ENCODE measurements at regions not wholly inside any gene's neighbourhood (a gene's known extent, or its start where the extent isn't known, plus 50 kb on each side); places are given as distances from the start of the nearest gene placed in this dataset.

DNA sequence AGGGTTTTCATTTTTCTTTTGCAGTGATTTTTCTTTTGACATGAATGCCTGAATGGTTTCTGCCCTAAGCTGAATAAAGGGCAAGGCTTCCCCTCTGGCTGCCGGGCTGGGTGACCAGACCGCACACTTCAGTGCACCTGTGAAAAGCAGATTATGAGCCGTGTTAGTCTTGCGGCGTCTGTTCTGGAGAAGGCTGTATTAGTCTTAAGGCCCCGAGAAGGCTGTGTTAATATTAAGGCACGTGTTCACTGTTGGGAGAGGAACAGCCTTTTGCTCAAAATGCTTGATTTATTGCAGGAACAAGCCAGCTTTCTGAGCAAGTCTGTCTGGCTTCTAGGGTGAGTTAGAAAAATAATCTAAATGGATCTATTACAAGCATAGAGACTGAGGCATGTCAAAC lies 54.7 kb upstream of the DNAH14 start:
- no peaks in the 10 kb centered on the region for H3K9me3 ChIP-seq (replicated peaks in 1 of 2; ENCODE audit: control insufficient read depth in 1 of 2, insufficient read depth in 1 of 2, low read length in 2 of 2)
- TF ChIP-seq, protein P1, sequence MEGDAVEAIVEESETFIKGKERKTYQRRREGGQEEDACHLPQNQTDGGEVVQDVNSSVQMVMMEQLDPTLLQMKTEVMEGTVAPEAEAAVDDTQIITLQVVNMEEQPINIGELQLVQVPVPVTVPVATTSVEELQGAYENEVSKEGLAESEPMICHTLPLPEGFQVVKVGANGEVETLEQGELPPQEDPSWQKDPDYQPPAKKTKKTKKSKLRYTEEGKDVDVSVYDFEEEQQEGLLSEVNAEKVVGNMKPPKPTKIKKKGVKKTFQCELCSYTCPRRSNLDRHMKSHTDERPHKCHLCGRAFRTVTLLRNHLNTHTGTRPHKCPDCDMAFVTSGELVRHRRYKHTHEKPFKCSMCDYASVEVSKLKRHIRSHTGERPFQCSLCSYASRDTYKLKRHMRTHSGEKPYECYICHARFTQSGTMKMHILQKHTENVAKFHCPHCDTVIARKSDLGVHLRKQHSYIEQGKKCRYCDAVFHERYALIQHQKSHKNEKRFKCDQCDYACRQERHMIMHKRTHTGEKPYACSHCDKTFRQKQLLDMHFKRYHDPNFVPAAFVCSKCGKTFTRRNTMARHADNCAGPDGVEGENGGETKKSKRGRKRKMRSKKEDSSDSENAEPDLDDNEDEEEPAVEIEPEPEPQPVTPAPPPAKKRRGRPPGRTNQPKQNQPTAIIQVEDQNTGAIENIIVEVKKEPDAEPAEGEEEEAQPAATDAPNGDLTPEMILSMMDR (IDR thresholded peaks at IDR 0.05) = no peak
- Mint-ChIP-seq H3K27ac (no peak overlapping the region), H3K9me3 (peaks cover 0 to 3% (median 0%) of the 10 kb centered on the region in 7 donors), H3K27me3 (ENCODE audit: low read depth in 3 of 3) (peaks cover 2 to 12% (median 9%) of the 10 kb centered on the region in 3 donors), H3K4me1 (no peaks in the 10 kb centered on the region), H3K4me3 (no peak overlapping the region), H3K36me3 (no peaks in the 10 kb centered on the region)
- no peak overlapping the region for H3K4me2 ChIP-seq (replicated peaks; ENCODE audit: extremely low read depth, low read length, poor library complexity, severe bottlenecking)
- no peaks in the 10 kb centered on the region for H3K4me1 ChIP-seq (ENCODE audit: control insufficient read depth in 1 of 2, insufficient read depth in 2 of 2, low read length in 2 of 2)
- no peaks in the 10 kb centered on the region for H3K79me2 ChIP-seq (ENCODE audit: insufficient read depth, low read length)
- no peaks in the 10 kb centered on the region for H4K20me1 ChIP-seq (ENCODE audit: insufficient read depth, low read length)
- H2AFZ ChIP-seq (ENCODE audit: insufficient read depth, low read depth, low read length, poor library complexity, severe bottlenecking) = no peak overlapping the region
- peaks cover 0 to 10% of the 10 kb centered on the region in 2 donors for H3K27me3 ChIP-seq (ENCODE audit: control insufficient read depth in 2 of 2, insufficient read depth in 2 of 2, low read length in 2 of 2)
- 13% methylated on average over 6 of the region's 7 CpGs for WGBS (ENCODE audit: insufficient coverage)
- no peak overlapping the region for H3K27ac ChIP-seq (ENCODE audit: low read depth in 1 of 2, low read length in 2 of 2)
- no peak for DNase-seq
- intact Hi-C loops (cut with micrococcal nuclease) = no loop called here
- no peaks in the 10 kb centered on the region for H3K36me3 ChIP-seq (replicated peaks in 1 of 2; ENCODE audit: control insufficient read depth in 1 of 2, insufficient read depth in 2 of 2, low read length in 2 of 2)
- no peak overlapping the region for H3K4me3 ChIP-seq (replicated peaks in 1 of 3; ENCODE audit: low read depth in 2 of 3, low read length in 3 of 3)
- no peak overlapping the region for H3K9ac ChIP-seq (ENCODE audit: insufficient read depth, low read length, poor library complexity, severe bottlenecking)

DNA sequence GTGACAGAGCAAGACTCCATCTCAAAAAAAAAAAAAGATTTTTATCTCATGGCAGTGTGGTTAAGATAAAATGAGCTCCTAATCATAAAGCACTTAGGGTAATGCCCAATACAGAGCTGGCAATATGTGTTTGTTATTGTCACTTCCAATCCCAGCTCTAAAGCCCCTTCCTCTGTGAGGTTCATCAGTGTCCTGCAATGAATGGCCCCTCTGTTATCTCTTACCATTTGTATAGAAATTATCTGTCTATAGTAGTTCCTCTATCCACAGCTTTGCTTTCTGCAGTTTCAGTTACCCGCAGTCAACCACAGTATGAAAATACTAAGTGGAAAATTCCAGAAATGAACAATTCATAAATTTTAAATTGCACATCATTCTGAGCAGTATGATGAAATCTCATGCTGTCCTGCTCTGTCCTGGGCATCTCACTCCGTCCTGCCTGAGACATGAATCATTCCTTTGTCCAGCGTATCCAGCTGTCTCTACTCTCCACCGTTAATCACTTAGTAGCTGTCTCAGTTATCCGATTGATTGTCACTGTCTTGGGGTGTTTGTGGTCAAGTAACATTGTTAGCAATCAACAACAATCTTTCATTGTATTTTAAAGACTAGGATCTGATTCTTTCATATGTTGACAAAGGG lies 50.2 kb upstream of the DNAH14 start:
- no peak for DNase-seq
- TF ChIP-seq, protein P1 (IDR thresholded peaks at IDR 0.05) = no peak
- no peak overlapping the region for H2AFZ ChIP-seq (ENCODE audit: insufficient read depth, low read depth, low read length, poor library complexity, severe bottlenecking)
- no peaks in the 10 kb centered on the region for H3K4me1 Mint-ChIP-seq
- H3K27me3 ChIP-seq (ENCODE audit: control insufficient read depth in 2 of 2, insufficient read depth in 2 of 2, low read length in 2 of 2) = peaks cover 0 to 10% of the 10 kb centered on the region in 2 donors
- H3K27ac Mint-ChIP-seq = no peak overlapping the region
- H4K20me1 ChIP-seq (ENCODE audit: insufficient read depth, low read length) = no peaks in the 10 kb centered on the region
- H3K9ac ChIP-seq (ENCODE audit: insufficient read depth, low read length, poor library complexity, severe bottlenecking) = no peak overlapping the region
- no peak overlapping the region for H3K27ac ChIP-seq (ENCODE audit: low read depth in 1 of 2, low read length in 2 of 2)
- intact Hi-C loops (cut with micrococcal nuclease) = no loop called here
- 60% methylated on average over 2 of the region's 5 CpGs for WGBS (ENCODE audit: insufficient coverage)
- no peak overlapping the region for H3K4me3 ChIP-seq (replicated peaks in 1 of 3; ENCODE audit: low read depth in 2 of 3, low read length in 3 of 3)
- no peaks in the 10 kb centered on the region for H3K36me3 Mint-ChIP-seq
- no peaks in the 10 kb centered on the region for H3K36me3 ChIP-seq (replicated peaks in 1 of 2; ENCODE audit: control insufficient read depth in 1 of 2, insufficient read depth in 2 of 2, low read length in 2 of 2)
- no peak overlapping the region for H3K4me2 ChIP-seq (replicated peaks; ENCODE audit: extremely low read depth, low read length, poor library complexity, severe bottlenecking)
- peaks cover 2 to 12% (median 10%) of the 10 kb centered on the region in 3 donors for H3K27me3 Mint-ChIP-seq (ENCODE audit: low read depth in 3 of 3)
- no peaks in the 10 kb centered on the region for H3K9me3 ChIP-seq (replicated peaks in 1 of 2; ENCODE audit: control insufficient read depth in 1 of 2, insufficient read depth in 1 of 2, low read length in 2 of 2)
- no peak overlapping the region for H3K4me3 Mint-ChIP-seq
- H3K4me1 ChIP-seq (ENCODE audit: control insufficient read depth in 1 of 2, insufficient read depth in 2 of 2, low read length in 2 of 2) = no peaks in the 10 kb centered on the region
- peaks cover 0 to 3% (median 0%) of the 10 kb centered on the region in 7 donors for H3K9me3 Mint-ChIP-seq
- no peaks in the 10 kb centered on the region for H3K79me2 ChIP-seq (ENCODE audit: insufficient read depth, low read length)

All from CD14-positive monocyte (primary cell).